GM12873 (cell line): ENCODE measurements at regions not wholly inside any gene's neighbourhood (a gene's known extent, or its start where the extent isn't known, plus 50 kb on each side); places are given as distances from the start of the nearest gene placed in this dataset.

Experiments
- TF ChIP-seq, protein P1 (sequence below): IDR thresholded peaks from 2 replicates; pipeline ENCODE4 v1.5.1; 2012; ENCODE audit warnings: low read depth, mild to moderate bottlenecking, moderate library complexity, low read length, control low read depth; ENCODE audit not compliant: insufficient read depth; ENCODE audit errors: missing control alignments

DNA sequence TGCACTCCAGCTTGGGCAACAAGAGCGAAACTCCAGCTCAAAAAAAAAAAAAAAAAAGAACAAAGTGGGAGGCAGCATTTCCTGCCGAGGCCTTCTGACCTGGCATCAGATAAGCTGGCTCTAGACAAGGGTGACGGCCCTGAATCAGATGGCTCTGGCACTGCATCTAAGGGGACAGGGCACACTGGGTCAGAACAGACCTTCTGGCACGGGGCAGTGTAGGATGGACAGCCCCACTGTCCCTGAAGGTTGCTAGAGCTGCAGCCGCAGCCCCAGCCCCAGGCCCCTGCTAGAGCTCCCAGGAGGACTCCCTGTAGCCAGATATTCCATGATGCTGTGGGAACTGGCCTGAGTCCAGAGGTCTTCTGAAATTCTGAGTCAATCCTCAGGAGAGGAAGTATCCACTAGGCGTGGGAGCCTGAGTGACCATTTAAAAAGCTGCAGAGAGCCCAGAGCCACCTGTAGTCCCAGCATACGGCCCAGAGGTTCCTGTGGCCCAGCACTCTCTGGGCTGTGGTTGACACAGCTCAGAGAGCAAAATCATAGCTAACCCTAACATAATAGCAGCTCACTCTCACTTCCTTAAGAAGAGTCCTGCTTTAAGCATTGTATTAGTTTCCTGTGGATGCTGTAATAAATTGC is 69.2 kb upstream of the MFGE8 start:
- TF ChIP-seq, protein P1, sequence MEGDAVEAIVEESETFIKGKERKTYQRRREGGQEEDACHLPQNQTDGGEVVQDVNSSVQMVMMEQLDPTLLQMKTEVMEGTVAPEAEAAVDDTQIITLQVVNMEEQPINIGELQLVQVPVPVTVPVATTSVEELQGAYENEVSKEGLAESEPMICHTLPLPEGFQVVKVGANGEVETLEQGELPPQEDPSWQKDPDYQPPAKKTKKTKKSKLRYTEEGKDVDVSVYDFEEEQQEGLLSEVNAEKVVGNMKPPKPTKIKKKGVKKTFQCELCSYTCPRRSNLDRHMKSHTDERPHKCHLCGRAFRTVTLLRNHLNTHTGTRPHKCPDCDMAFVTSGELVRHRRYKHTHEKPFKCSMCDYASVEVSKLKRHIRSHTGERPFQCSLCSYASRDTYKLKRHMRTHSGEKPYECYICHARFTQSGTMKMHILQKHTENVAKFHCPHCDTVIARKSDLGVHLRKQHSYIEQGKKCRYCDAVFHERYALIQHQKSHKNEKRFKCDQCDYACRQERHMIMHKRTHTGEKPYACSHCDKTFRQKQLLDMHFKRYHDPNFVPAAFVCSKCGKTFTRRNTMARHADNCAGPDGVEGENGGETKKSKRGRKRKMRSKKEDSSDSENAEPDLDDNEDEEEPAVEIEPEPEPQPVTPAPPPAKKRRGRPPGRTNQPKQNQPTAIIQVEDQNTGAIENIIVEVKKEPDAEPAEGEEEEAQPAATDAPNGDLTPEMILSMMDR: no peak

DNA sequence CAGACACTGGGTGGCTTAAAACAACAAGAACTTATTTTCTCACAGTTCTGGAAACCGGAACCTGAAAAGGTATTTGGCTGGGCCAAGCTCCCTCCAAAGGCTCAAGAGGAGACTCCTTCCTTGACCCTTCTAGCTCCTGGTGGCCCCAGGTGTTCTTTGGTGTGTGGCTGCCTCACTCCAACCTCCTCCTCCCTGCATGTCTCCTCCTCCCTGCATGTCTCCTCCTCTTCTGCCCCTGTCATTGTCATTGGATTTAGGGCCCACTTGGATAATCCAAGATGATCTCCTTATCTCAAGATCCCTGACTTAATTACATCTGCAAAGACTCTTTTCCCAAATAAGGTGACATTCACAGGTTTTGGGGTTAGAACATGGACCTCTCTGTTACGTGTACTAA is 69.8 kb upstream of the MFGE8 start:
- TF ChIP-seq, protein P1: no peak

DNA sequence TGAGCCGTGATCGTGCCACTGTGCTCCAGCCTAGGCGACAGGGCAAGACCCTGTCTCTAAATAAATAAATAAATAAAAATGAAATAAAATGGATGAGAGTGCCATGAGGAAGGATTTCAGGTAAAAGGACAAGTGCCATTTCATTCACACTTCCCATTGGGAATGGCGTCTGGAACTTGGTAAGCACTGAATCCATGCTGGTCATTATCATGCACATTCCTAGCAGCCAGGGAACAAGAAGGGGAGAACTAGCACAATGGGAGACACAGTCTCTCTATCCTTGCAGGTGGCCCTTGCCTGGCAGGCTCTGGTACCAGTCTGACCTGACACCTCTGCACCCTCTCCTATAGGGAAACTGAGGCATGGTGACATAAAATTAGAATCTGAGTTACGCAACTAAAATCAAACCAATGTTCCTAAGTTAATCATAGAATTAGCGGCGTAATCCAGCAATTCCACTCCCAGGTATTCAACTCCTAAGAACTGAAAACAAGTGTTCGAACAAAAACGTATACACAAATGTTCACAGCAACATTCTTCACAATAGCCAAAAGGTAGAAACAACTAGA is 70.8 kb upstream of the MFGE8 start:
- TF ChIP-seq, protein P1: no peak

- TF ChIP-seq, protein P1: no peak
Measured at GRCh38 chr15:88985547-88986393, 72.6 kb upstream of the MFGE8 start.

GRCh38 chr15:88986949-88987590 is 73.9 kb upstream of the MFGE8 start:
- TF ChIP-seq, protein P1: no peak

DNA sequence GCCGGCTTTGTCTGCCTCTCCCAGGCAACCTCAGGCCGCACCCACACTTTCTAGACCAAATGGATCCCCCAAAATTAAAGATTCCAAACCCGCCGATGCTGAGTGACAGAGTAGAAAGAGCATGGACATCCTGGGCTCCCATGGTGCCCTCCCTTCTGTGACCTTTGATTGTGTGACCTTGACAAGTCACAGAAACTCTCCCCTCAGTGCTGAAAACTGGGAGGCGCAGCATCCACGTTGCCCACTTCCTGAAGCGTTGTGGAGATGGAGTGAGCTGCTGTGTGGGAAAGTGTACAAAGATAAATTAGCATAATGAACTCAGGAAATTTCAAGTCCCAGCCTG is 74.4 kb upstream of the MFGE8 start:
- TF ChIP-seq, protein P1: no peak

DNA sequence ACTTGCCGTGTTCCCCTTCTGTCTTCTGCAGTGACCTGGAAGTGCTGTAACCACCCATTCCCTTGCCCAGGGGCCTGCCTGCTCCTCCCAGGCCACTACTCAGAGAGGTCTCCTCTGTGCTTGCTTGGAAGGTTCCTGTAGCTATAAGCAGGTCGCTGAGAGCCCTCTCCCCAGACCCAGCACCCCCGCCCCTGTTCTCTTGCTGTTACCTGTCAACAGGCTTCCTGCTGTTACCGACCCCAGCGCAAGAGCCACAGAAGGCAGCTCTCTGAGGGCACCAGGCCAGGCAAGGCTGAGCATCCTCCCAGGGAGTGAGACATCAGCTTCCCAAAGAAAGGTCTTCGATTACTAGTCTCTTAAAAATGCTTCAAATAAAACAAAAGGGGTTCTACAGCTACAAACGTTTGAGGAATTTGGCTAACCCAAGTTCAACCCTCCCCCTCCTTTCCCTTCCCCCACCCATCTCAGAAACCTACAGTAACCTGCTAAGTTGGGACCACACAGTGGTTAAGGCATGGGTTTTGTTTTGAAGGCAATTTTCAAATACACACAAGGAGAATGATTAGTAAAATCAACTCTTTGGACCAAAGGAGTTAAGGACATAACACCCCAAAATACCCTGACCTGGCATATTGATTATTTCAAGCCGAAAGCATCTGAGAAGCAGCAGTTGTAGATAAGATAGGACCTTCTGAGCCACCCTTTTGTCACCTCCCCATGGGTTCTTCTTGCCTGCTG is 74.9 kb upstream of the MFGE8 start:
- TF ChIP-seq, protein P1: no peak
